Mammary epithelial cell (primary cell): ENCODE measurements at regions not wholly inside any gene's neighbourhood (a gene's known extent, or its start where the extent isn't known, plus 50 kb on each side); places are given as distances from the start of the nearest gene placed in this dataset.

ENCODE experiments used
- EZH2 ChIP-seq: IDR thresholded peaks from 2 replicates; pipeline ENCODE4 v1.6.1; 2012; ENCODE audit warnings: low read length, inconsistent platforms, borderline replicate concordance
- TF ChIP-seq, protein P1 (sequence below), 2 donors: IDR thresholded peaks in 1 of 2; conservative IDR thresholded peaks in 1 of 2; 2 replicates each; pipeline ENCODE4 v1.5.1; 2011 to 2012; ENCODE audit warnings: inconsistent platforms in 2 of 2, low read length in 2 of 2, mild to moderate bottlenecking in 2 of 2, control low read depth in 1 of 2, low read depth in 1 of 2; ENCODE audit not compliant: insufficient read depth in 1 of 2; ENCODE audit errors: extremely low read depth in 1 of 2

DNA sequence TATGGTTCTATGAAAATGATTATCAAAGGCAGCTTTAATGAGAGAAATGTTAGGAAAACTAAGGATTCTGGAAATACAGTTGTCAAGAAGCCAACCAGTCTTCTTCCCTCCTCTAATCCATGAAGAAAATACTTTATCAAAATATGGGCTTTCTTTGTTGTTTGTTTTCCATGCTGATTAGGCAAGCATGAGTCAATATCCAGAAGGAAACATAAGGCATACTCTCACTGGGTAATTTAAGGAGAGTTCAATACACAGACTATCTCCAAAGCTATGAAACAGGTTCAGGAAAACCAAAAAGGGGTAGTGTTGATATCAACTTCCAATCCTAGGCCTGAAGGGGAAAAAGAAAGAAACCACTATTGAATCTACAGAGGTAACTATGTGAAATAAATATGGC lies 68.7 kb upstream of the CMC1 start:
- TF ChIP-seq, protein P1, sequence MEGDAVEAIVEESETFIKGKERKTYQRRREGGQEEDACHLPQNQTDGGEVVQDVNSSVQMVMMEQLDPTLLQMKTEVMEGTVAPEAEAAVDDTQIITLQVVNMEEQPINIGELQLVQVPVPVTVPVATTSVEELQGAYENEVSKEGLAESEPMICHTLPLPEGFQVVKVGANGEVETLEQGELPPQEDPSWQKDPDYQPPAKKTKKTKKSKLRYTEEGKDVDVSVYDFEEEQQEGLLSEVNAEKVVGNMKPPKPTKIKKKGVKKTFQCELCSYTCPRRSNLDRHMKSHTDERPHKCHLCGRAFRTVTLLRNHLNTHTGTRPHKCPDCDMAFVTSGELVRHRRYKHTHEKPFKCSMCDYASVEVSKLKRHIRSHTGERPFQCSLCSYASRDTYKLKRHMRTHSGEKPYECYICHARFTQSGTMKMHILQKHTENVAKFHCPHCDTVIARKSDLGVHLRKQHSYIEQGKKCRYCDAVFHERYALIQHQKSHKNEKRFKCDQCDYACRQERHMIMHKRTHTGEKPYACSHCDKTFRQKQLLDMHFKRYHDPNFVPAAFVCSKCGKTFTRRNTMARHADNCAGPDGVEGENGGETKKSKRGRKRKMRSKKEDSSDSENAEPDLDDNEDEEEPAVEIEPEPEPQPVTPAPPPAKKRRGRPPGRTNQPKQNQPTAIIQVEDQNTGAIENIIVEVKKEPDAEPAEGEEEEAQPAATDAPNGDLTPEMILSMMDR (conservative IDR thresholded peaks at IDR 0.05 in 1 of 2, IDR thresholded peaks at IDR 0.05 in 1 of 2; ENCODE audit: extremely low read depth in 1 of 2, insufficient read depth in 1 of 2, low read depth in 1 of 2, low read length in 2 of 2) = no peak
- TF ChIP-seq EZH2 = no peak
